GM23248 (cell line): ENCODE measurements at regions not wholly inside any gene's neighbourhood (a gene's known extent, or its start where the extent isn't known, plus 50 kb on each side); places are given as distances from the start of the nearest gene placed in this dataset.

Experiments
- EZH2 ChIP-seq: fragments of 200-600 bp; sonication (generic); IDR thresholded peaks from 2 replicates; pipeline ENCODE4 v1.6.1; 2018; ENCODE audit warnings: antibody characterized with exemption, mild to moderate bottlenecking; ENCODE audit not compliant: insufficient read depth, poor library complexity, severe bottlenecking
- EZH2phosphoT487 ChIP-seq: fragments of 200-600 bp; sonication (generic); IDR thresholded peaks from 2 replicates; pipeline ENCODE4 v1.6.1; 2018; ENCODE audit warnings: antibody characterized with exemption, moderate library complexity, mild to moderate bottlenecking, low read depth; ENCODE audit not compliant: insufficient read depth

GRCh38 chr14:37857774-37858266 is 262.4 kb downstream of the TTC6 start:
- TF ChIP-seq EZH2 (no peak), EZH2phosphoT487 (no peak)
